Spleen (tissue), 11 donors: ENCODE measurements at regions not wholly inside any gene's neighbourhood (a gene's known extent, or its start where the extent isn't known, plus 50 kb on each side); places are given as distances from the start of the nearest gene placed in this dataset.

Experiments
- DNase-seq: peaks from one replicate; pipeline ENCODE4 v3.0.0-alpha.2; 2020
- H3K27ac ChIP-seq, 8 donors: fragments of 200-600 bp; sonication (generic) in 7 of 8; 1 replicate in 4 of 8; 2 replicates in 4 of 8; pipeline versions ENCODE4 v1.5.0 to v1.8.0; 2016 to 2021; ENCODE audit warnings: inconsistent platforms in 4 of 8, mild to moderate bottlenecking in 4 of 8, moderate library complexity in 1 of 8
- H3K27me3 ChIP-seq, 7 donors: fragments of 200-600 bp; sonication (generic) in 6 of 7; replicated peaks in 1 of 7; 1 replicate in 4 of 7; 2 replicates in 3 of 7; pipeline versions ENCODE4 v1.5.0 to v1.8.0; 2016 to 2021; ENCODE audit warnings: inconsistent platforms in 3 of 7, mild to moderate bottlenecking in 1 of 7
- H3K36me3 ChIP-seq, 6 donors: fragments of 200-600 bp; sonication (generic) in 5 of 6; 1 replicate in 4 of 6; 2 replicates in 2 of 6; pipeline versions ENCODE4 v1.5.0 to v1.8.0; 2016 to 2021; ENCODE audit warnings: inconsistent platforms in 2 of 6
- H3K4me1 ChIP-seq, 6 donors: fragments of 200-600 bp; sonication (generic) in 5 of 6; 1 replicate in 3 of 6; 2 replicates in 3 of 6; pipeline versions ENCODE4 v1.5.0 to v1.8.0; 2016 to 2021; ENCODE audit warnings: inconsistent platforms in 3 of 6
- H3K4me3 ChIP-seq, 8 donors: fragments of 200-600 bp; sonication (generic) in 7 of 8; 1 replicate in 4 of 8; 2 replicates in 4 of 8; pipeline versions ENCODE4 v1.5.0 to v1.8.0; 2016 to 2021; ENCODE audit warnings: inconsistent platforms in 4 of 8, mild to moderate bottlenecking in 4 of 8, moderate library complexity in 2 of 8
- H3K9me3 ChIP-seq, 8 donors: fragments of 200-600 bp; sonication (generic) in 7 of 8; 1 replicate in 4 of 8; 2 replicates in 4 of 8; pipeline versions ENCODE4 v1.5.0 to v1.8.0; 2016 to 2021; ENCODE audit warnings: inconsistent platforms in 4 of 8
- POLR2A ChIP-seq, 3 donors: fragments of 450-650 bp; IDR thresholded peaks; one replicate each; pipeline ENCODE4 v1.5.1; 2017; ENCODE audit warnings: antibody characterized with exemption in 3 of 3, mild to moderate bottlenecking in 1 of 3
- POLR2AphosphoS5 ChIP-seq, 3 donors: sonication (generic); formaldehyde crosslinking; IDR thresholded peaks; one replicate each; pipeline ENCODE4 v1.5.1; 2017; ENCODE audit warnings: antibody characterized with exemption in 3 of 3
- WGBS, 5 donors: extraction: QIAGEN DNeasy Blood & Tissue Kit in 3 of 5; methylation state at CpG; one replicate each; pipeline versions ENCODE4 v1.1.5 to v1.1.7; 2013 to 2018; 5-methylcytosine and 5-hydroxymethylcytosine counted together
- intact Hi-C: fragments of 100-400 bp; cut with DNase I; formaldehyde crosslinking; loops from one replicate; pipeline ENCODE4 v1.15.0; 2023; ENCODE audit warnings: low total_unique reads
- TF ChIP-seq, protein P1 (sequence below), 11 experiments: fragments of 200-600 bp in 7 of 11; fragments of 450-650 bp in 4 of 11; sonication (generic) in 4 of 11; IDR thresholded peaks in 8 of 11; conservative IDR thresholded peaks in 3 of 11; 1 replicate in 7 of 11; 2 replicates in 4 of 11; pipeline versions ENCODE4 v1.4.0 to v1.8.0; 2016 to 2021; ENCODE audit warnings: antibody characterized with exemption in 11 of 11, inconsistent platforms in 4 of 11, mild to moderate bottlenecking in 1 of 11
- donor health status: healthy with polysubstance abuse.
- donor health status: DM: no; HTN: no; CAD: no; lungs with moderate emphysema.
- donor health status: DM: no; HTN: no; CAD: no.
- donor health status: Bipolar disorder and iron deficiency.
- donor health status: healthy.
- donor health status: DM: no; HTN: no; CAD: no.
- donor health status: DM: yes; HTN: yes; CAD: no.

GRCh38 chr12:54126029-54126695 lies 62.6 kb downstream of the SMUG1 start:
- Histone ChIP-seq H3K27me3 (peaks cover 0 to 82% (median 40%) of the 10 kb centered on the region in 7 donors), H3K9me3 (no peaks in the 10 kb centered on the region), H3K4me3 (peak overlapping the region; percentile 20 to 70 (median 39)), H3K4me1 (peaks cover 0 to 24% (median 16%) of the 10 kb centered on the region in 6 donors), H3K27ac (peak overlapping the region in 7 of 8 donors; percentile 28 to 69 (median 51)), H3K36me3 (no peaks in the 10 kb centered on the region)
- intact Hi-C loops = no loop called here
- peak in 2 of 3 donors; percentile 14 to 17 for TF ChIP-seq POLR2AphosphoS5 (IDR thresholded peaks at IDR 0.05)
- TF ChIP-seq, protein P1, sequence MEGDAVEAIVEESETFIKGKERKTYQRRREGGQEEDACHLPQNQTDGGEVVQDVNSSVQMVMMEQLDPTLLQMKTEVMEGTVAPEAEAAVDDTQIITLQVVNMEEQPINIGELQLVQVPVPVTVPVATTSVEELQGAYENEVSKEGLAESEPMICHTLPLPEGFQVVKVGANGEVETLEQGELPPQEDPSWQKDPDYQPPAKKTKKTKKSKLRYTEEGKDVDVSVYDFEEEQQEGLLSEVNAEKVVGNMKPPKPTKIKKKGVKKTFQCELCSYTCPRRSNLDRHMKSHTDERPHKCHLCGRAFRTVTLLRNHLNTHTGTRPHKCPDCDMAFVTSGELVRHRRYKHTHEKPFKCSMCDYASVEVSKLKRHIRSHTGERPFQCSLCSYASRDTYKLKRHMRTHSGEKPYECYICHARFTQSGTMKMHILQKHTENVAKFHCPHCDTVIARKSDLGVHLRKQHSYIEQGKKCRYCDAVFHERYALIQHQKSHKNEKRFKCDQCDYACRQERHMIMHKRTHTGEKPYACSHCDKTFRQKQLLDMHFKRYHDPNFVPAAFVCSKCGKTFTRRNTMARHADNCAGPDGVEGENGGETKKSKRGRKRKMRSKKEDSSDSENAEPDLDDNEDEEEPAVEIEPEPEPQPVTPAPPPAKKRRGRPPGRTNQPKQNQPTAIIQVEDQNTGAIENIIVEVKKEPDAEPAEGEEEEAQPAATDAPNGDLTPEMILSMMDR (IDR thresholded peaks at IDR 0.05 in 8 of 11, conservative IDR thresholded peaks at IDR 0.05 in 3 of 11) = no peak
- DNase-seq = peak; percentile 67
- 0 to 6% (median 3%) methylated on average over 14 to 46 of the region's 46 CpGs for WGBS, 5 donors

DNA sequence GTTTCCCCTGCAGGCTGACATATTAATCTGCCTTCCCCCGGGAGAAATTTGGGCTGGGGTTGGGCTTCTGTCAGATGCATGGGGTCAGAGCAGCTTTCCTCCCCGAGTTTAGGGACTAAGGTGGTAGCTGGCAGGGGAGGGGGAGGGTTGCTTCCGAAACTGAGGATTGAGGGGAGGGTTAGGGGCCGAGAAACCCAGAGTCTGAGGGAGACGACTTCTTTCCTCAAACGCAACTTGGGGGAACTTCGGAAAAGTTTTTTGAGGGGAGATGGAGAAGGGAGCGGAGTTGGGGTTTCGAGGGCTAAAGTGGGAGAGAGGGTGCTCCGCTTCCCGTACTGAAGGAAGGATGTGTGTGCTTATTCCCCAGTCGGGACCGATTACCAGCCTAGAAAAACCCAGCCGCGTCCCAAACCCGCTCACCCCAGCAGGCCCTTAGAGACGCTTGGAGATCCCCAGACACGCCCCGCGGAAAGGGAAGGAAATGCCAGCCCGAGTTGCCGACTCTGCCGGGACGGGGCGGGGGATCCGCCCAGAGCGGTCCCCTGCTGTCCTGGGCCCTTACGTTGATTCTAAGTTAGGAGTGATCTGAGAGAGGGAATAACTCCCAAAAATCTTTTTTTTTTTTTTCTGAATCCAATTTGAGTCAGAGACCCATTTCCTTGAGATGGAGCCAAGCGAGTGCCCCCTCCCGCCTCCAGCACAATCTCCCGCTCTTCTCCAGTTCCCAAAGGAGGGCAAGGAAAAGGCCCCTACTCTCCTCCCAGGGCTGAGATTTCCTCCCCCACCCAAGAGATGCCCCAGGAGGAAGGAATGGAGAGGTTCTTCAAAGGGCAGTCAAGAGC lies 61.9 kb downstream of the SMUG1 start:
- peak; percentile 79 for DNase-seq
- H3K4me3 ChIP-seq = peak overlapping the region; percentile 20 to 70 (median 39)
- no peaks in the 10 kb centered on the region for H3K9me3 ChIP-seq
- H3K36me3 ChIP-seq = no peaks in the 10 kb centered on the region
- peaks cover 0 to 24% (median 16%) of the 10 kb centered on the region in 6 donors for H3K4me1 ChIP-seq
- 6 to 9% (median 8%) methylated on average over 30 to 31 of the region's 31 CpGs for WGBS, 5 donors
- H3K27me3 ChIP-seq = peaks cover 0 to 78% (median 40%) of the 10 kb centered on the region in 7 donors
- TF ChIP-seq POLR2A (IDR thresholded peaks at IDR 0.05) (no peak), POLR2AphosphoS5 (IDR thresholded peaks at IDR 0.05) (peak in 2 of 3 donors; percentile 44 to 55)
- TF ChIP-seq, protein P1 (IDR thresholded peaks at IDR 0.05 in 8 of 11, conservative IDR thresholded peaks at IDR 0.05 in 3 of 11) = no peak
- intact Hi-C loops = no loop called here
- peak overlapping the region in 7 of 8 donors; percentile 28 to 69 (median 51) for H3K27ac ChIP-seq

DNA sequence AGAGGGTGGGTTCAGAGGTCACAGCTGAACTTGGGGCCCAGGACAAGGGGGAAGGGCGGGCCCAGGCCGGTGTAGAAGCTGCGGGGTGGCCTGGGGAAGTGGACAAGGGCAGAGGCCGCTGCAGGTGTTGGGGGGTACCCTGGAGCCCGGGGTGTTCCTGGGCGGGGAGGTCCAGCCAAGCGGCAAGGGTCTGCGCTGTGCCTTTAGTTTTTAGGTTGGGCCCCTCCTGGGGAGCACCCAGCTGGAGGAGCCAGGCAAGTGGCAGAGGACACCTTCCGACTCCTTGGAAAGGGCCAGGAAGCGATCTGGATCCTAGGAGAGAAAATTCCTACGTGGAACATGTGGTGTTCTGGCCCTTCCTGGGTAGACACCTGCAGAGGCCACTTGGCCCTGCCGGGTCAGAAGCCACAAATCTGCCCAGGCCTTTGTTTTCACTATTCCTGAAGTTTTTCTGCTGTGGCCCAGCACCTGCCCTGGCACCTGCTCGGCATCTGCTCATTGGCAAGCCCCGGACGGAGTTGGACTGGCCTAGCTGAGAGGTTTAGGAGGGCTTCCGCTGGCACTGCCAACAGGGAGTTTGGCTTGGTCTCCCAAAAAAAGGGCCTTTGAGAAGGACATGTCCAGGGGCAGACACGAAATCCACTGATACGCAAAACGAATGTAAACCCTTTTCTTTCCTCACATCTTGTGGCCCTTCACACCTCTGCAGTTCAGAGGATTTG lies 61.1 kb downstream of the SMUG1 start:
- TF ChIP-seq POLR2AphosphoS5 (IDR thresholded peaks at IDR 0.05) (no peak), POLR2A (IDR thresholded peaks at IDR 0.05) (no peak)
- TF ChIP-seq, protein P1 (IDR thresholded peaks at IDR 0.05 in 8 of 11, conservative IDR thresholded peaks at IDR 0.05 in 3 of 11) = no peak
- Histone ChIP-seq H3K36me3 (no peaks in the 10 kb centered on the region), H3K4me1 (peaks cover 0 to 24% (median 16%) of the 10 kb centered on the region in 6 donors), H3K27me3 (peaks cover 0 to 77% (median 40%) of the 10 kb centered on the region in 7 donors), H3K4me3 (peak overlapping the region in 3 of 8 donors; percentile 37 to 70 (median 54)), H3K27ac (no peak overlapping the region), H3K9me3 (no peaks in the 10 kb centered on the region)
- 62 to 74% (median 70%) methylated on average over 19 of the region's 19 CpGs for WGBS, 5 donors
- intact Hi-C loops = no loop called here
- DNase-seq = peak; percentile 54
